H9 (cell line): ENCODE measurements at regions not wholly inside any gene's neighbourhood (a gene's known extent, or its start where the extent isn't known, plus 50 kb on each side); places are given as distances from the start of the nearest gene placed in this dataset.

ENCODE experiments used
- DNase-seq: peaks from one replicate; pipeline ENCODE4 v3.0.0-alpha.2; 2017
- H2AFZ ChIP-seq: one replicate; pipeline ENCODE4 v1.6.1; 2013; ENCODE audit warnings: mild to moderate bottlenecking, low read length, control low read depth, moderate library complexity
- H2AK5ac ChIP-seq: 2 replicates; pipeline ENCODE4 v1.6.1; 2013; ENCODE audit warnings: low read length, control low read depth, mixed read lengths; ENCODE audit not compliant: insufficient read length
- H2BK120ac ChIP-seq: one replicate; pipeline ENCODE4 v1.6.1; 2013; ENCODE audit warnings: low read depth, mild to moderate bottlenecking, low read length, control low read depth, inconsistent platforms; ENCODE audit not compliant: poor library complexity, severe bottlenecking
- H2BK12ac ChIP-seq: 2 replicates; pipeline ENCODE4 v1.6.1; 2013; ENCODE audit warnings: low read length, control low read depth, mixed read lengths, low read depth; ENCODE audit not compliant: insufficient read length
- H2BK15ac ChIP-seq: 2 replicates; pipeline ENCODE4 v1.6.1; 2013; ENCODE audit warnings: low read depth, low read length, control low read depth
- H2BK20ac ChIP-seq: one replicate; pipeline ENCODE4 v1.6.1; 2013; ENCODE audit warnings: low read depth, mild to moderate bottlenecking, low read length, control low read depth, inconsistent platforms; ENCODE audit not compliant: poor library complexity, severe bottlenecking
- H2BK5ac ChIP-seq: 2 replicates; pipeline ENCODE4 v1.6.1; 2013; ENCODE audit warnings: low read length, control low read depth, mixed read lengths; ENCODE audit not compliant: insufficient read length
- H3K14ac ChIP-seq: 2 replicates; pipeline ENCODE4 v1.6.1; 2013; ENCODE audit warnings: low read length, control low read depth; ENCODE audit not compliant: insufficient read depth
- H3K18ac ChIP-seq: 2 replicates; pipeline ENCODE4 v1.6.1; 2013; ENCODE audit warnings: low read depth, mild to moderate bottlenecking, mixed read lengths, low read length, control low read depth; ENCODE audit not compliant: insufficient read length
- H3K23ac ChIP-seq: 2 replicates; pipeline ENCODE4 v1.6.1; 2013; ENCODE audit warnings: low read length, control low read depth, mixed read lengths, low read depth; ENCODE audit not compliant: insufficient read length
- H3K23me2 ChIP-seq: 2 replicates; pipeline ENCODE4 v1.6.1; 2013; ENCODE audit warnings: low read depth, mild to moderate bottlenecking, mixed read lengths, low read length, control low read depth; ENCODE audit not compliant: insufficient read length, poor library complexity, severe bottlenecking
- H3K27ac ChIP-seq: 2 replicates; pipeline ENCODE4 v1.5.1; 2013; ENCODE audit warnings: low read length, control low read depth, mixed read lengths, low read depth; ENCODE audit not compliant: insufficient read length
- H3K27me3 ChIP-seq: 2 replicates; pipeline ENCODE4 v1.6.1; 2013; ENCODE audit warnings: low read length, control low read depth, inconsistent platforms; ENCODE audit not compliant: insufficient read depth
- H3K4ac ChIP-seq: 2 replicates; pipeline ENCODE4 v1.6.1; 2013; ENCODE audit warnings: low read depth, mild to moderate bottlenecking, control low read depth, inconsistent platforms, low read length, moderate library complexity
- H3K4me1 ChIP-seq: 2 replicates; pipeline ENCODE4 v1.6.1; 2013; ENCODE audit warnings: low read length, control low read depth, inconsistent platforms; ENCODE audit not compliant: insufficient read depth
- H3K4me2 ChIP-seq: 2 replicates; pipeline ENCODE4 v1.6.1; 2013; ENCODE audit warnings: low read length, control low read depth, mixed read lengths; ENCODE audit not compliant: insufficient read length, insufficient read depth
- H3K56ac ChIP-seq: 2 replicates; pipeline ENCODE4 v1.6.1; 2013; ENCODE audit warnings: low read depth, mild to moderate bottlenecking, mixed read lengths, low read length, control low read depth; ENCODE audit not compliant: insufficient read length
- H3K79me1 ChIP-seq: 2 replicates; pipeline ENCODE4 v1.6.1; 2013; ENCODE audit warnings: low read depth, mild to moderate bottlenecking, moderate library complexity, low read length, control low read depth, inconsistent platforms; ENCODE audit not compliant: insufficient read depth, poor library complexity, severe bottlenecking
- H3K79me2 ChIP-seq: 2 replicates; pipeline ENCODE4 v1.6.1; 2013; ENCODE audit warnings: low read length, control low read depth, inconsistent platforms; ENCODE audit not compliant: insufficient read depth
- H3K9ac ChIP-seq: 2 replicates; pipeline ENCODE4 v1.6.1; 2013; ENCODE audit warnings: low read length, control low read depth, mixed read lengths; ENCODE audit not compliant: insufficient read length; ENCODE audit errors: extremely low read depth
- H3K9me3 ChIP-seq: one replicate; pipeline ENCODE4 v1.6.1; 2013; ENCODE audit warnings: low read depth, low read length, inconsistent platforms; ENCODE audit not compliant: control insufficient read depth
- H3T11ph ChIP-seq: one replicate; pipeline ENCODE4 v1.6.1; 2013; ENCODE audit warnings: mild to moderate bottlenecking, low read length, control low read depth, inconsistent platforms
- H4K20me1 ChIP-seq: one replicate; pipeline ENCODE4 v1.6.1; 2013; ENCODE audit not compliant: control insufficient read depth, insufficient read length, insufficient read depth
- H4K5ac ChIP-seq: 2 replicates; pipeline ENCODE4 v1.6.1; 2013; ENCODE audit warnings: low read depth, mild to moderate bottlenecking, mixed read lengths, low read length, control low read depth; ENCODE audit not compliant: insufficient read length
- H4K8ac ChIP-seq: replicated peaks from 2 replicates; pipeline ENCODE4 v1.6.1; 2013; ENCODE audit warnings: low read length, control low read depth, mixed read lengths, low read depth; ENCODE audit not compliant: insufficient read length
- H4K91ac ChIP-seq: 2 replicates; pipeline ENCODE4 v1.6.1; 2013; ENCODE audit warnings: low read depth, mild to moderate bottlenecking, moderate library complexity, mixed read lengths, low read length, control low read depth; ENCODE audit not compliant: insufficient read length
- H3K27ac Mint-ChIP-seq, 3 experiments: 2 replicates in 2 of 3; 3 replicates in 1 of 3; pipeline ENCODE4 v1.8.0; 2020 to 2021; ENCODE audit warnings: mixed read lengths in 3 of 3, mild to moderate bottlenecking in 1 of 3, moderate library complexity in 1 of 3
- H3K27me3 Mint-ChIP-seq: 2 replicates; pipeline ENCODE4 v1.8.0; 2021; ENCODE audit warnings: low read depth, mild to moderate bottlenecking, moderate library complexity, mixed read lengths
- H3K36me3 Mint-ChIP-seq, 3 experiments: 2 replicates in 2 of 3; 3 replicates in 1 of 3; pipeline ENCODE4 v1.8.0; 2020 to 2021; ENCODE audit warnings: low read depth in 3 of 3, mixed read lengths in 3 of 3; ENCODE audit not compliant: insufficient read depth in 1 of 3
- H3K4me1 Mint-ChIP-seq, 2 experiments: 2 replicates each; pipeline ENCODE4 v1.8.0; 2020; ENCODE audit warnings: mixed read lengths in 2 of 2
- H3K4me3 Mint-ChIP-seq, 2 experiments: 2 replicates in 1 of 2; 3 replicates in 1 of 2; pipeline ENCODE4 v1.8.0; 2020 to 2021; ENCODE audit warnings: mild to moderate bottlenecking in 2 of 2, mixed read lengths in 2 of 2, moderate library complexity in 1 of 2
- H3K9me3 Mint-ChIP-seq, 2 experiments: 2 replicates in 1 of 2; 3 replicates in 1 of 2; pipeline ENCODE4 v1.8.0; 2020; ENCODE audit warnings: mild to moderate bottlenecking in 2 of 2, mixed read lengths in 2 of 2, moderate library complexity in 1 of 2
- CTCF ChIP-seq: fragments of 200-600 bp; sonication (generic); conservative IDR thresholded peaks from 3 replicates; pipeline ENCODE4 v1.8.0; 2021; ENCODE audit warnings: antibody characterized with exemption, mild to moderate bottlenecking
- WGBS: extraction: QIAGEN DNeasy Blood & Tissue Kit; methylation state at CpG from one replicate; pipeline ENCODE4 v1.1.7; 2013; ENCODE audit warnings: missing lambda C conversion rate, low lambda C conversion rate, mixed read lengths; ENCODE audit not compliant: insufficient read length; ENCODE audit errors: extremely low coverage; 5-methylcytosine and 5-hydroxymethylcytosine counted together

- H3K27me3 ChIP-seq: no peaks in the 10 kb centered on the region
- no peak overlapping the region for H3K14ac ChIP-seq
- no CpG with 5 or more reads among the region's 13 CpGs for WGBS
- no peak overlapping the region for H3K4ac ChIP-seq
- no peak overlapping the region for H4K5ac ChIP-seq
- no peak overlapping the region for H3K4me2 ChIP-seq
- H2BK5ac ChIP-seq: no peak overlapping the region
- peaks cover 2% of the 10 kb centered on the region for H4K20me1 ChIP-seq
- no peak overlapping the region for H2BK15ac ChIP-seq
- H2BK120ac ChIP-seq: no peak overlapping the region
- Mint-ChIP-seq H3K4me3 (no peak overlapping the region), H3K27me3 (no peaks in the 10 kb centered on the region), H3K27ac (no peak overlapping the region), H3K9me3 (no peaks in the 10 kb centered on the region), H3K36me3 (peaks cover 0 to 2% (median 0%) of the 10 kb centered on the region in 3 experiments; a peak in 1 of 7 replicates), H3K4me1 (peaks cover 45 to 73% of the 10 kb centered on the region in 2 experiments)
- H2AFZ ChIP-seq: no peak overlapping the region
- H2BK12ac ChIP-seq: no peak overlapping the region
- no peaks in the 10 kb centered on the region; the same call in 1 of the 2 replicates for H3K79me2 ChIP-seq
- H3K9ac ChIP-seq: no peak overlapping the region
- H3K4me1 ChIP-seq: peaks cover 10% of the 10 kb centered on the region; the same call in 1 of the 2 replicates
- TF ChIP-seq CTCF: no peak
- no peak overlapping the region for H4K91ac ChIP-seq
- no peak overlapping the region for H3K23ac ChIP-seq
- no peak overlapping the region for H2AK5ac ChIP-seq
- no peak overlapping the region for H3K18ac ChIP-seq
- H4K8ac ChIP-seq: no peak overlapping the region
- no peaks in the 10 kb centered on the region for H3K23me2 ChIP-seq
- no peak overlapping the region for H3K27ac ChIP-seq
- H3K9me3 ChIP-seq: no peaks in the 10 kb centered on the region
- no peak overlapping the region for H2BK20ac ChIP-seq
- no peak for DNase-seq
- H3K79me1 ChIP-seq: no peaks in the 10 kb centered on the region
- no peak overlapping the region for H3K56ac ChIP-seq
- no peak overlapping the region for H3T11ph ChIP-seq
These were observed 287.4 kb downstream of the SEC14L1 start for GRCh38 chr17:77428020-77428748.
